ENCODE measurements at regions not wholly inside any gene's neighbourhood (a gene's known extent, or its start where the extent isn't known, plus 50 kb on each side); places are given as distances from the start of the nearest gene placed in this dataset.

DNA sequence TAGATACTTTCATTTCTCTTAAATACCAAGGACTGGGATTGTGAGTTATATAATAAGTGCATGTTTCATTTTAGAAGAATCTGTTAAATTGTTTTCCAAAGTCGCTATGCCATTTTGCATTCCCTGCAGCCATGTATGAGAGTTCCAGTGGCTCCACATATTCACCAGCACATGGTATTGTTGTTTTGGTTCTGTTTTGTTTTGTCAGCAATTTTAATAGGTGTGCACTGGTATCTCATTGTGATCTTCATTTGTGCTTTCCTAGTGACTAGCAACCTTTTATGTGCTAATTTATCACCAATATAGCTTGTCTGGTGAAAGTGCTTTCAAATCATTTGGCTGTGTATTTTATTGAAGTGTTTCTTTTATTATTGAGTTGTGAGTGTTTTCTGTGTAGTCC, 278.9 kb downstream of the ZNF516 start:
- H3K4me3 ChIP-seq (ENCODE audit: low read depth, low read length) = no peak overlapping the region
- TF ChIP-seq, protein P1, sequence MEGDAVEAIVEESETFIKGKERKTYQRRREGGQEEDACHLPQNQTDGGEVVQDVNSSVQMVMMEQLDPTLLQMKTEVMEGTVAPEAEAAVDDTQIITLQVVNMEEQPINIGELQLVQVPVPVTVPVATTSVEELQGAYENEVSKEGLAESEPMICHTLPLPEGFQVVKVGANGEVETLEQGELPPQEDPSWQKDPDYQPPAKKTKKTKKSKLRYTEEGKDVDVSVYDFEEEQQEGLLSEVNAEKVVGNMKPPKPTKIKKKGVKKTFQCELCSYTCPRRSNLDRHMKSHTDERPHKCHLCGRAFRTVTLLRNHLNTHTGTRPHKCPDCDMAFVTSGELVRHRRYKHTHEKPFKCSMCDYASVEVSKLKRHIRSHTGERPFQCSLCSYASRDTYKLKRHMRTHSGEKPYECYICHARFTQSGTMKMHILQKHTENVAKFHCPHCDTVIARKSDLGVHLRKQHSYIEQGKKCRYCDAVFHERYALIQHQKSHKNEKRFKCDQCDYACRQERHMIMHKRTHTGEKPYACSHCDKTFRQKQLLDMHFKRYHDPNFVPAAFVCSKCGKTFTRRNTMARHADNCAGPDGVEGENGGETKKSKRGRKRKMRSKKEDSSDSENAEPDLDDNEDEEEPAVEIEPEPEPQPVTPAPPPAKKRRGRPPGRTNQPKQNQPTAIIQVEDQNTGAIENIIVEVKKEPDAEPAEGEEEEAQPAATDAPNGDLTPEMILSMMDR (IDR thresholded peaks at IDR 0.05; ENCODE audit: low read depth, low read length) = no peak

DNA sequence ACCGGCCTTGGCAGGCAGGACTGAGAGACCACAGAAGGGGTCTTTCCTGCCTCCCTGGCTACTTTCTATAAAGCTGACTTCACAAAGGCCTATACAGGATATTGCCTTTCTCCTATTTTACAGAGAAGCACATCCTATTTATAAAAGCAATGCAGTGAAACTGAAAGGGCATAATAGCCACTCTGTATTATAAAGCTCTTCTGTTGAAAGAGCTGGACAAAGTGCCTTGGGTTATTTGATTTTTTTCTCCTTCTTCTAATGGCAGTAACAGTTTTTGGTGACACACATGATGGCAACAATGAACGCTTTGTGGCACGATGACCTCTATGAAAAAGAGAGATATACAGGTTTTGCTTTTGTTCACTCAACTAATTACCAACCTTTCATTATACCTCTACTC, 281.1 kb downstream of the ZNF516 start:
- TF ChIP-seq, protein P1 (IDR thresholded peaks at IDR 0.05; ENCODE audit: low read depth, low read length) = no peak
- no peak overlapping the region for H3K4me3 ChIP-seq (ENCODE audit: low read depth, low read length)

DNA sequence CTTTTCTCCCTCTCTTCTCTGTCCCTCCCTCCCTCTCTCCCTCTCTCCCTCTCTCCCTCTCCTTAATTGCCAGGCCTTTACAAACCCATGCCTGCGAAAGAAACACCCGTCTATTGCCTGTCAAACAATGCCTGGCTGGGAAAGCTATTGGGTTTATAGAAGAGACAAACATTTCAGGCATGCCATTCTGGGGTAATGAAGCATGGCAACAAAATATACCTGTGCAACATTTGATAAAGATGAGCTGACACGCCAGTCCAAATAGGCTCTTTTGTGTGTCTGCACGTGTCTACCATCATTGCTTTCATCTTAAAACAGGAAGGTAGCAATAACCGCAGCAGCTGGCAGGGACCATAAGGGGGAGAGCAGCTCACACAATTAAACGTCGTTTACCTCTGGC, 282.1 kb downstream of the ZNF516 start:
- TF ChIP-seq, protein P1 (IDR thresholded peaks at IDR 0.05; ENCODE audit: low read depth, low read length) = no peak
- no peak overlapping the region for H3K4me3 ChIP-seq (ENCODE audit: low read depth, low read length)

DNA sequence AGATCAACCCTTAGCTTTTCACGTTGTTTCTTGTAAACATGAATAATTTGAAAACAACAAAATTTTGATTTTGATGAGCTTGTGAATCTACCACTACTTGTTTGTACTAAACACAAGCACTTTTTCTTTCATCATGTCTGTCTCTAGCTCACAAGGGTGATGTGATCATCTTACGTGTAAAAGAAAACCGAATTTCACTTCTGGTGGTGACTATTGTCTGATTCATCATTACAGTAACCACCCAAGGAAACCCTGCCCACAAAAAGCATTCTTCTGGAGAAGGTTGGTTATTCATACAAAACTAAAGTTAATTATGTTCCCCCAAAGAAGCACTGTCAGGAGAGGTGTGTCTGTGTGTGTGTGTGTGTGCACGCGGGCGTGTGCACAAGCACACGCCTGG, 285.4 kb downstream of the ZNF516 start:
- TF ChIP-seq, protein P1 (IDR thresholded peaks at IDR 0.05; ENCODE audit: low read depth, low read length) = no peak
- H3K4me3 ChIP-seq (ENCODE audit: low read depth, low read length) = no peak overlapping the region

DNA sequence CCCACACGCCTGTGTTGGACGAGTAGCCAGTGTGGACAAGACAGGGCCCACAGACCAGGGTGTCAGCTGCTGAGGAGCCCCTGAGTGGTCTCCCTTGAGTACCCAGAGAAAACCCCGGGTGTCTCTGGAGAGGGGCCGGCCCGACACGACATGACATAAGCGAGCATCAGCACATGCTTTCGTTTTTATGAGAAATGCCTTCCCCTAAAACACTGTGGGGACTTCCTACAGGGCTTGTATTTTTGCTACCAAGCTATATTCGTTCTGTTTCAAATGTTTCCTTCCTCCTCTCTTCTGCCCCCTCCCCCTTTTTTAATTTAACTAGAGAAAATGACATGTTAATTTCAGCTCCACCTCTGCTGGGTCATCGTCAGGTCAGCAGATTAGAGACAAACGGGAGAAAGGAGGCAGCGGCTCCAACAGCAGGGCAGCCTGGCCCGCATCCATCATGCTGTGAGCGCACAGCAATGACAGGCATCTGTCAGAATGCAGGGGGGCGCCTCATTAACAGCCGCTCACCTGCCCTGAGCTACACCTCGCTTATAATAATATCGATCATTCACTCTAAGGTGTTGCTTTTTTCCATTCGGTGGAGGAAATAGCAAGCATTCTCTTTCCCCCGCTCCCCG, 286.2 kb downstream of the ZNF516 start:
- TF ChIP-seq, protein P1 (IDR thresholded peaks at IDR 0.05; ENCODE audit: low read depth, low read length) = no peak
- no peak overlapping the region for H3K4me3 ChIP-seq (ENCODE audit: low read depth, low read length)

DNA sequence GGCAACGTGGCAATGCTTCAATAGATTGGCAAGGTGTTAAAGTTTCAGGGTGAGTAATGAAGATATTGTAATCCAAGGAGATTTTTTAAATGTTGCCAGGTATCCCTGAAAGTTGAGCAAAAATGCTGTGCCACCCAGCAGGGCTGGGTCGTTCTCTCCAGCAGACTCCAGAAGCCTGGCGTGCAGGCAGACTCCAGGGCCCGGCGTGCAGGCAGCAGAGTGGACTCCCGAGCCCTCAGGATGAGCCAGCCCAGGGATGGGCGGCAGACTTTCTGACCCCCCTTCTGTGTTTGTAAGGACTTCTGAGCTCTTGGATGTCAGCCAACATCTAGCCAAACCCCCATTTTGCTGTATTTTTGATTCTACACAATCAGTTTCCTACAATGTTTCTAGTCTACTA, 289.1 kb downstream of the ZNF516 start:
- TF ChIP-seq, protein P1 (IDR thresholded peaks at IDR 0.05; ENCODE audit: low read depth, low read length) = no peak
- H3K4me3 ChIP-seq (ENCODE audit: low read depth, low read length) = no peak overlapping the region

DNA sequence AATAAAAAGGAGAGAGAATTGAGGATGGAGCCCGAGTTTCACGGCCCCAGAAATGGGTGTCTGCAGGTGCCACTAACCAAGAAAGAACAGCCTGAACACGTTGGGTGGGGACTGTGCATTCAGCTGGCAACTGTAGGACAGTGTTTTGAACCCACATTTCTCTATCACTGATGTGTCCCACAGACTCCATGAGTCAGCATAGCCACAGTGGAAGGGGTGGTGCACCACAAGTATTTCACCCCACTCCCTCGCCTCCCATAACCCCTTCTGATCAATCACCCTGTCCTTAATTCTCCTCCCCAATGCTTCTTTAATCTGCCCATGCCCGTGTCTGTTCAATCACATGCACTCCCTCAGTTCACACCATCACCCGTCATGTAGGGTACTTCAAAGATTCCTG, 291.5 kb downstream of the ZNF516 start:
- no peak overlapping the region for H3K4me3 ChIP-seq (ENCODE audit: low read depth, low read length)
- TF ChIP-seq, protein P1 (IDR thresholded peaks at IDR 0.05; ENCODE audit: low read depth, low read length) = no peak
